GM18519 (cell line): ENCODE measurements at regions not wholly inside any gene's neighbourhood (a gene's known extent, or its start where the extent isn't known, plus 50 kb on each side); places are given as distances from the start of the nearest gene placed in this dataset.
"Not testable (repeated sequence)": the region's sequence is repeated elsewhere in the genome, so short reads cannot be mapped to it uniquely, and the experiment has no call there.

Source experiments
- ATAC-seq: cut with Tn5 transposase; IDR thresholded peaks from one replicate; pipeline ENCODE4 v1.9.1; 2021; ENCODE audit warnings: mild to moderate bottlenecking, moderate library complexity; ENCODE audit not compliant: unreplicated experiment, low FRiP score

GRCh38 chr13:26482451-26483197 is 74.9 kb upstream of the WASF3 start:
- ATAC-seq: peak; percentile 56

DNA sequence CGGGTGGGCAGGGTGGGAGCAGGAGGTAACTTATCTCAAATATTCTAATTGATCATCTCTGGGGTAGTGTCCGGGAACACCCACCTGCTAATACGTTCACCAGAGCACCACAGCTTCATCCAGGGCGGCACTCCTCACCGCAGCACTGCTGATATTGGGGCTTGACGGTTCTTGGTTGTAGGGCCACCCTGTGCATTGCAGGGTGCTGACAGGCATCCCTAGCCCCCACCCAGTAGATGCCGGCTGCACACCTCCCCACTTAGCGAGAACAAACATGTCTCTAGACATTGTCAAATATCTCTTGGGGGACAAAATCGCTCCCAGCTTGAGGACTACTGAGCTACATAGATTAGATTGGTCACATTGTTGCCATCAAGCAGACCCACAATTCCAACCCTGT is 73.9 kb upstream of the WASF3 start:
- ATAC-seq: no peak

DNA sequence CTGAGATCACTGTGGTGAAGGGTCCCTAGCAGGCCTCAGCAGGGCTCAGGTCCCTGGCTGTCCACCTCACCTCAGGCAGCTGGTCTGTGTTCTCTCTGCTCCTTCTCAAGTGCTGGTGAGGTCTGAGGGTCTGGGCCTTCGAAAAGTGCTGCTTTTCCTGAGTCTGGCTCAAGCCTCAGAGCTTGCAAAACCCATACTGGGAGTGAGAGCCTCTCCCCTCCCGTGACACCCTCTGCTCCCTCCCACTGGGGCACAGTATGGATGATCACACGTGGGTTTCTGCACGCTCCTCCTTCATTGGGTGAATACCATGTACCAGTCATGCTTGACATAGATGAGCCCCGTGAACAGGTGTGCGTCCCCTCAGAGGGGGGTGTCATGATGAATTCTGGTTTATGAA is 73.3 kb upstream of the WASF3 start:
- no peak for ATAC-seq

DNA sequence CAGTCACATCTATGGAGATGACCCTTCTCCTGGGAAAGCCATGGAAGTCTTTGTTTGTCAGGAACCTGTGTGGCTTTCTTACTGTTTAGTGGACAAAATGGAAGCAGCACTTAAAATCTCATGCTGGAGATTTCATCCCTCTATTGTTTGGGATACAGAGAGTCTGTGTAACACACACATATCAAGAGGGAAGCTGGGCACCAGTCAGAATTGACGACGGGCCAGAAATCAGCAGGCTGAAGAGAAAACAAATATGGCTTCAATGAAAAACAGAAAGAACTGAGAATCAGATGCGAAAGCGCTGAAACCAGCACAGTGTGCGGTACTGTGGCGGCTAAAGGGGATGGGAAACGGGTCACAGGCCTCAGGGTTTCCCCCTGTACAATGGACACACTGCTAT is 72.2 kb upstream of the WASF3 start:
- no peak for ATAC-seq

DNA sequence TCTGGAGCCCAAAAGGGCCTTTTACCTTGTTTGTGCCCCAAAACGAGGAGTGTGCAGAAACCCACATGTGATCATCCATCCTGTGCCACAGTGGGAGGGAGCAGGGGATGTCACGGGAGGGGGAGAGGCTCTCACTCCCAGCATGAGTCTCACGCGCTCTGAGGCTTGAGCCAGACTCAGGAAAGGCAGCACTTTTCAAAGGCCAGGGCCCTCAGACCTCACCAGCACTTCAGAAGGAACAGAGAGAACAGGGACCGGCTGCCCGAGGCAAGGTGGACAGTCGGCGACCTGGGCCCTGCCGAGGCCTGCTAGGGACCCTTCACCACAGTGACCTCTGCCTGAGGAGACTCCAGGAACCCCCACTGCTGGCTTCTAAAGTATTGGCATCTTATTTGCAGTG is 71.7 kb upstream of the WASF3 start:
- no peak for ATAC-seq

DNA sequence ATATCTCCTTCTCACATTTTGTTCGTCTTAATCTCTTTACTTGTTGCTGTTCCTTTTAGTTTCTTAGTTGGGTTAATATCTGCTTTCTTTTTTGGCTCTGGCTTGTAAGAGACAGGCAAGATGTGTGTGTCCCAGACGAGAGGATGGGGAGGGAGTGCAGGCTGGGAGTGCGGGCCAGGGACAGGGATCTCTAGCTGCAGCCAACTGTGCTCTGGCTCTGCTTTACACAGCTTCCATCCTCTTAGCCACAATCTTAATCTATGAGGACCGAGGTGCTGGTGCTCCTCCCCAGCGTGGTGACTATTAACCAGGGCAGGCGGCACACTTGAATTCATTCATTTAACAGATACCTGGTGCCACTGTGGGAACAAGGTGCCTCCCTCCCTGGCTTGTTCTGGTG is 70.9 kb upstream of the WASF3 start:
- ATAC-seq: no peak

DNA sequence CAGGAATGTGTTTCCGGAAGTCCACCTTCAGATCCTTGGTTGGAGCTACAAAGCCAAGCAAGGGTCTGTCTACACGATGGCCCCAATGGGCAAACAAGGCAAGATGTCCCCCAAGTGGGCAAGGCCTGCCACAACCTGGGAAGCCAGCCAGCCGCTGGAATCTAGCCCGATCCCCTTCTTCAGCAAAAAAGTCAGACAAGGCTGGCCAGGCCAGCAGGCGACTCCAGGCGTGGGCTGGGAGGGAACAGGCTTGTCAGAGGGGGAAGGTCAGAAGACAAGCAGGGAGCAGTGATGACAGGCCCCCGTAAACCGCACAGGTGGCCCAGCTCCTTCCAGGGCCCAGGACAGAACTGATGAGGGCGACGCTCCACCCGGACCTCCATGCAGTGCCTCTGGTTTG is 69.7 kb upstream of the WASF3 start:
- no peak for ATAC-seq

- ATAC-seq: no peak
Measured at GRCh38 chr13:26488236-26489003, 69.1 kb upstream of the WASF3 start.

GRCh38 chr13:26492301-26492700 is 65.2 kb upstream of the WASF3 start:
- not testable (repeated sequence) for ATAC-seq

DNA sequence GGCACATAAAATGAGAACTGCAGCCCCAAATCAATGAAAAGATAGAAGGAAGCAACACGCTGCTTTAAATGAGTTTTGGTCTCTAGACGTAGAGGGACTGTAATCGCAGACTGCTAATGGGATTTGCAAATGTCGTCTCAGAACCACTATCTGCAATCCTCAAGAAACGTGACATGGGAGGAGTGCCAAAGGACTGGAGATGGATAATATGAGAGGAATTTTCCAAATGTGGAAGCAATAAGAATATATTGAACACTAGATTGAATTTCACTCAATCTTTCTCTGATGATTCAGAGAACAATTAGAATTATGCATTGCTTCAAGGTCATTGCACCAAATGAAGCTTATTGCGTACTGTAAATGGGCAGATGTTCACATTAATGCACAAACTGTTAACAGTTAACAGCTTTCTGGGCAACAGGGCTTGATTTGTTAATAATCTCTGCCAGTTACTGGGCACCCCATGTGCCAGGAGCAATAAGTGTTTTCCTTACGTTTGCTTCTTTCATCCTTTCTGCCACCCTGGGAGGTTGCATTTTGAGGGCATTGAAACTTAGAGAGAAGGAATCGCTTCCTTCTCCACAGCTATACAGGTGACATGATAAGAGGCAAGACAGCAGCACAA is 62.8 kb upstream of the WASF3 start:
- ATAC-seq: no peak

GRCh38 chr13:26495750-26496149 is 61.7 kb upstream of the WASF3 start:
- no peak for ATAC-seq

- no peak for ATAC-seq
Measured at GRCh38 chr13:26497968-26498511, 59.4 kb upstream of the WASF3 start.

DNA sequence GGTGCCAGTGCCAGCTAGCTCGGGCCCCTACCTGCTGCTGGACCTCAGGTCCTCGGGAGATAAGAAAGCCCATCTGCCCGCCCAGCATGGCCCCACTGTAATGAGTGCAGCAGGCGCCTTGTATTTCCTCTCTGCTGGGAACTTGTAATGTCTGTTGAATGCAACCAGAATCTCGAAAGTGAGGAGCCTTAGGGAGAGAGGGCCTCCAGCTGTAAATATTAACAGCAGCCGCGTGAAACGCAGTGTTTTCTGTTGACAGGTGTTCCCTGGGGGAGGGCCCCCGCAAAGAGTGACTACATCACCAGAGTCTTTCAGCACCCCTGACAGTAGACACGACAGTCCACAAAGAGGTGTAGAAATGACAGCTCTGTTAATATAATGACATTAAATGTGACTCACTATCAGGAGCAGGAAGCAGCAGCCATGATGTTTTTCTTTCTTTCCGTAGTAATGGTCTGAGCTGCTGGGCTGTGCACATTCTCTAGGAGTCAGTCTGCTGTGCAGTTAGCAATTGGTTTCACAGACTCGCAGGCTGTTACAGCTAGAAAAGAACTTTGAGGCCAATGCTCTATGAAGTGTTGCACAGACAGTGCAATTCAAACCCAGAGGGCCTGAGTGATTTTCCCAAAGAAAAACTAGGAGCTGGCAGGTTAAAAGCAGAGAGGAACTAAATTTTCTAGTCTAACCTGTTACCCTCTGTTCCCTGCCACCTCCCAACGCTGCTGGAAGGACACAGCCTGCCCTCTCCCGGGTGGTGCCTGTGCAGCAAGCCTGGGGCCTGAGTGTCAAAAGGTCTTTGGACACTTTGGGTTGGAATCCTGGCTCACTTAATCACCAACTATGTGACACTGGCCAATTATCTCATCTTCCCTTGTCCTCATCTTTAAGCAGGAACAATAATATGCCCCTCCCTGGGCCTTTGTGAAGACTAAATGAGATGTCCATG is 58.6 kb upstream of the WASF3 start:
- ATAC-seq: no peak

DNA sequence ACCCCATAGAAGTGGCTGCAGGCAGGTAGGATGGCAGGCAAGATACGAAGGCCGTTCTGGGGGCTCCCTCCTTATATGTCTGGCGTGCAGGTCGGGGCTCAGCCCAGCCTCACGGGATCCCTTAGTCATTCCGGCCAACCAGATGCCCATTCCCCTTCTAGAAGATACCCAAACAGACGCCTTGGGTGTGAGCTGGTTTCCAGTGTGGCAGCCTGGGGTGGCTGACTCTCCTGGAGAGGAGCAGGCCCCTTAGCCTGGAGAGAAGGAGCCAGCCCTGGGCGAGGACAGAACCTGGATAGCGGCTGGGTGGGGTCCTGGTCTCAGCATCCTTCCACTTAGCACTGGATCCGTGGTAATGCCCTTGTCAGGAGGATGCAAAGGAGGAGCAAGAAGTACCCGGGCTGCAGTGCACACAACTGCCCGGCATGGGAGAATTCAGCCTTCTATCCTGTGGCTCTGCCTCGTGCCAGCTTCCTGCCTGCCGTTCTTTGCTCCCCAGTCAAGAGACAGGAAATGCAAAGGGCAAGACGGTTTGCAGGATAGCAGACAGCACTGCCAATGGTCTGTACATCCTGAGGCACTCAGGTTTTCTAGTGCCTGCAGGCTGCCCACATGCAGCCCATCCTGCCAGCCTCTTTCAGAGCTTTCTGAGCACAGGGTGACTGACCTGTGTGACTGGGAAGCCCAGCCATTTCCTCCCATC is 56.7 kb upstream of the WASF3 start:
- ATAC-seq: no peak

DNA sequence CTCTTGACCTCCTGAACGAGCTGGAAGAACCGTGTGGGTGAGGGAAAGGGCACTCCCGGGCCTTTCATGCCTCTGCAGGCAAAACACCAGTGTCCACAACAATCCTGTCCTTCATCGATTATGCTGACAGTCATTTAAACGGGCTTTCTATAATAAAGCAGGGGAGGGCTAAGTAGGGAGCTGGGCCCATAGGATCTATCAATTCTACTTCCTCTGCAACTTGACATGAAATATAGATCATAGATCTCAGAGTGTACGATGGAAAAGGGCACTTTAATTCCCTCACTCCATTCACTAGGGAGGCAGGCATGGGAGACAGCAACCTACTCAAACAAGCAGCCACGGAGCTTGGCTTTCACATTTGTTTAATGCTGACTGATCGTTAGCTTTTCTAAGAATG is 55.8 kb upstream of the WASF3 start:
- no peak for ATAC-seq

DNA sequence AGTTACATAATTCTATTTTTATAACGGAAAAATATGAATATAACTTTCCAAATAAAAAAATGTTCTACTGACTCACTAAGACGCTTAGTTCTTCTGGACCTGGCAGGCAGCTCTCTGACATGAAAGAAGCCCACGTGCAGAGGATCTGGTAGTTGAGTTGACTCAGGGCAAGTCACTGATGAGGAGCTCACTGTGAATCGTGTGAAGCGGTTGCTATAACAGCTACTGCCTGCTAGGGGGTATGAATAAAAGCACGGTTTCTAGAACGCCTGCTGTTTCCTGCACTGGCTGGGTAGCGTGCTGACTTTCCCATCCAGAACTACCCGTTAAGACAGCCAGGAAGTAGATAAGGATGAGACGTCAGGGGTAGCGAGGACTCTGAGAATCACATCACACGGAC is 54.7 kb upstream of the WASF3 start:
- ATAC-seq: no peak

GRCh38 chr13:26503826-26504594 is 53.5 kb upstream of the WASF3 start:
- ATAC-seq: no peak
